ENCODE measurements at regions not wholly inside any gene's neighbourhood (a gene's known extent, or its start where the extent isn't known, plus 50 kb on each side); places are given as distances from the start of the nearest gene placed in this dataset.

DNA sequence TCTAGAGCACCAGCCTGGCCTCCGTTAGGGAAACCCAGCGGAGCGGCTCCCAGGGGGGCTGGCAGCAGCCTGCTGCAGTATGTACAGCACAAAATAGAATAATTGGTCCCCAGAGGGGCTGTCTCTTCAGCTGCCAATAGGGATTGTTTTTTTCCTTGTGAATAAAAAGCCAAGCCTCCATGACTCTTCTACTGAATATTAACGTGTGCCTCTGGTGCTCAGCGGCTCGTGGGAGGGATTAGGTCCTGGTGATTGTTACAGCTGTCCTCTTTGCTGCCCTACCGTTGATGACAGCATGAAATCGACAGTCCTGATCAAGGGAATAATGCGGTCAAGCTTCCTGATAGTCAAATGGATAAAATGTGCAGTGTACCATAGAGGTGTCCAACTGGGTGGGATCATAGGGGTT is 190.7 kb upstream of the RUNX1 start:
- TF ChIP-seq, protein P1, sequence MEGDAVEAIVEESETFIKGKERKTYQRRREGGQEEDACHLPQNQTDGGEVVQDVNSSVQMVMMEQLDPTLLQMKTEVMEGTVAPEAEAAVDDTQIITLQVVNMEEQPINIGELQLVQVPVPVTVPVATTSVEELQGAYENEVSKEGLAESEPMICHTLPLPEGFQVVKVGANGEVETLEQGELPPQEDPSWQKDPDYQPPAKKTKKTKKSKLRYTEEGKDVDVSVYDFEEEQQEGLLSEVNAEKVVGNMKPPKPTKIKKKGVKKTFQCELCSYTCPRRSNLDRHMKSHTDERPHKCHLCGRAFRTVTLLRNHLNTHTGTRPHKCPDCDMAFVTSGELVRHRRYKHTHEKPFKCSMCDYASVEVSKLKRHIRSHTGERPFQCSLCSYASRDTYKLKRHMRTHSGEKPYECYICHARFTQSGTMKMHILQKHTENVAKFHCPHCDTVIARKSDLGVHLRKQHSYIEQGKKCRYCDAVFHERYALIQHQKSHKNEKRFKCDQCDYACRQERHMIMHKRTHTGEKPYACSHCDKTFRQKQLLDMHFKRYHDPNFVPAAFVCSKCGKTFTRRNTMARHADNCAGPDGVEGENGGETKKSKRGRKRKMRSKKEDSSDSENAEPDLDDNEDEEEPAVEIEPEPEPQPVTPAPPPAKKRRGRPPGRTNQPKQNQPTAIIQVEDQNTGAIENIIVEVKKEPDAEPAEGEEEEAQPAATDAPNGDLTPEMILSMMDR (IDR thresholded peaks at IDR 0.05) = no peak
- TF ChIP-seq TCF7L2 (IDR thresholded peaks at IDR 0.05; ENCODE audit: low read depth, low read length) (no peak), SIN3A (IDR thresholded peaks at IDR 0.05; ENCODE audit: borderline replicate concordance, insufficient read depth, low read depth, low read length) (no peak), POLR2AphosphoS5 (IDR thresholded peaks at IDR 0.05; ENCODE audit: low read depth, low read length) (no peak)
- TF ChIP-seq, protein P2, sequence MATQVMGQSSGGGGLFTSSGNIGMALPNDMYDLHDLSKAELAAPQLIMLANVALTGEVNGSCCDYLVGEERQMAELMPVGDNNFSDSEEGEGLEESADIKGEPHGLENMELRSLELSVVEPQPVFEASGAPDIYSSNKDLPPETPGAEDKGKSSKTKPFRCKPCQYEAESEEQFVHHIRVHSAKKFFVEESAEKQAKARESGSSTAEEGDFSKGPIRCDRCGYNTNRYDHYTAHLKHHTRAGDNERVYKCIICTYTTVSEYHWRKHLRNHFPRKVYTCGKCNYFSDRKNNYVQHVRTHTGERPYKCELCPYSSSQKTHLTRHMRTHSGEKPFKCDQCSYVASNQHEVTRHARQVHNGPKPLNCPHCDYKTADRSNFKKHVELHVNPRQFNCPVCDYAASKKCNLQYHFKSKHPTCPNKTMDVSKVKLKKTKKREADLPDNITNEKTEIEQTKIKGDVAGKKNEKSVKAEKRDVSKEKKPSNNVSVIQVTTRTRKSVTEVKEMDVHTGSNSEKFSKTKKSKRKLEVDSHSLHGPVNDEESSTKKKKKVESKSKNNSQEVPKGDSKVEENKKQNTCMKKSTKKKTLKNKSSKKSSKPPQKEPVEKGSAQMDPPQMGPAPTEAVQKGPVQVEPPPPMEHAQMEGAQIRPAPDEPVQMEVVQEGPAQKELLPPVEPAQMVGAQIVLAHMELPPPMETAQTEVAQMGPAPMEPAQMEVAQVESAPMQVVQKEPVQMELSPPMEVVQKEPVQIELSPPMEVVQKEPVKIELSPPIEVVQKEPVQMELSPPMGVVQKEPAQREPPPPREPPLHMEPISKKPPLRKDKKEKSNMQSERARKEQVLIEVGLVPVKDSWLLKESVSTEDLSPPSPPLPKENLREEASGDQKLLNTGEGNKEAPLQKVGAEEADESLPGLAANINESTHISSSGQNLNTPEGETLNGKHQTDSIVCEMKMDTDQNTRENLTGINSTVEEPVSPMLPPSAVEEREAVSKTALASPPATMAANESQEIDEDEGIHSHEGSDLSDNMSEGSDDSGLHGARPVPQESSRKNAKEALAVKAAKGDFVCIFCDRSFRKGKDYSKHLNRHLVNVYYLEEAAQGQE (IDR thresholded peaks at IDR 0.05; ENCODE audit: insufficient read depth in 1 of 2, low read depth in 2 of 2, low read length in 1 of 2) = no peak
- Histone ChIP-seq H3K36me3 (ENCODE audit: control insufficient read depth, insufficient read depth, low read length) (no peaks in the 10 kb centered on the region), H3K9me3 (ENCODE audit: control insufficient read depth, insufficient read depth, low read depth, low read length) (no peaks in the 10 kb centered on the region), H3K27ac (ENCODE audit: low read length) (no peak overlapping the region), H3K27me3 (ENCODE audit: control insufficient read depth, insufficient read depth, low read length) (no peaks in the 10 kb centered on the region), H3K4me1 (ENCODE audit: control insufficient read depth, insufficient read depth, low read length) (no peaks in the 10 kb centered on the region), H3K4me3 (ENCODE audit: low read depth in 2 of 2, low read length in 2 of 2) (peak overlapping the region in 1 of 2 experiments; percentile 6; a peak in 1 of 4 replicates)
- ATAC-seq (no peak), DNase-seq (ENCODE audit: low read depth, low spot score) (no peak)
- intact Hi-C loops (cut with micrococcal nuclease; ENCODE audit: unreplicated experiment) (no loop called here), in situ Hi-C loops (cut with HindIII; ENCODE audit: low pct_unique_long_range_greater_than_20kb, low sequenced_read_pairs) (no loop called here)
- ChIA-PET POLR2A (no interaction called here), CTCF (no interaction called here)
- BruUV-seq (replicated peaks) = no TSS peak

DNA sequence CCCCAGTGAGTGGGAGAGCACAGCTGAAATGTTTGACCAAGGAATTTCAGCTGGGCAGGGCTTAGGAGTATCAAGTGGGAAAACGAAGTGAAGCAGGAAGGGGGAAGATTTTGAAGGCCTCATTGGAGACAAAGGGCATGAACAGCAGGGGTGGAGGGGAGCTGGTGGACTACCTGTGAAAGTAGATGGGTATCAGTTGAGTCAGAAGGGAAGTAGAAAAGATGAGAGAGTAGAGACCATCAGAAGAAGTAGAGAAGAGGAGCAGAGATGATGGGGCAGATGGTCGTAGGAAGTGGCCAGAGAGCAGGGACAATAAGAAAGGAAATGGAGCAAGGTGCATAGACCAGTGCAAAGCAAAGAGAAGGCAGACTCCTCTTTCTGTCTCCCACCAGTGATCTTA is 189.0 kb upstream of the RUNX1 start:
- no peaks in the 10 kb centered on the region for H3K36me3 ChIP-seq (ENCODE audit: control insufficient read depth, insufficient read depth, low read length)
- TF ChIP-seq, protein P1 (IDR thresholded peaks at IDR 0.05) = no peak
- TF ChIP-seq SIN3A (IDR thresholded peaks at IDR 0.05; ENCODE audit: borderline replicate concordance, insufficient read depth, low read depth, low read length) (no peak), POLR2AphosphoS5 (IDR thresholded peaks at IDR 0.05; ENCODE audit: low read depth, low read length) (no peak), TCF7L2 (IDR thresholded peaks at IDR 0.05; ENCODE audit: low read depth, low read length) (no peak)
- TF ChIP-seq, protein P2 (IDR thresholded peaks at IDR 0.05; ENCODE audit: insufficient read depth in 1 of 2, low read depth in 2 of 2, low read length in 1 of 2) = no peak
- no TSS peak for BruUV-seq (replicated peaks)
- no peak for DNase-seq (ENCODE audit: low read depth, low spot score)
- CTCF ChIA-PET = no interaction called here
- H3K4me1 ChIP-seq (ENCODE audit: control insufficient read depth, insufficient read depth, low read length) = no peaks in the 10 kb centered on the region
- in situ Hi-C loops (cut with HindIII; ENCODE audit: low pct_unique_long_range_greater_than_20kb, low sequenced_read_pairs) = no loop called here
- intact Hi-C loops (cut with micrococcal nuclease; ENCODE audit: unreplicated experiment) = no loop called here
- no peaks in the 10 kb centered on the region for H3K9me3 ChIP-seq (ENCODE audit: control insufficient read depth, insufficient read depth, low read depth, low read length)
- no peaks in the 10 kb centered on the region for H3K27me3 ChIP-seq (ENCODE audit: control insufficient read depth, insufficient read depth, low read length)
- H3K27ac ChIP-seq (ENCODE audit: low read length) = no peak overlapping the region
- ATAC-seq = no peak
- POLR2A ChIA-PET = no interaction called here
- H3K4me3 ChIP-seq (ENCODE audit: low read depth in 2 of 2, low read length in 2 of 2) = no peak overlapping the region
